Muscle layer of colon (tissue), 2 donors: ENCODE measurements at regions not wholly inside any gene's neighbourhood (a gene's known extent, or its start where the extent isn't known, plus 50 kb on each side); places are given as distances from the start of the nearest gene placed in this dataset.
"Not testable (repeated sequence)": the region's sequence is repeated elsewhere in the genome, so short reads cannot be mapped to it uniquely, and the experiment has no call there.

ENCODE experiments used
- H3K27ac ChIP-seq: one replicate; pipeline ENCODE4 v1.7.0; 2013; ENCODE audit warnings: low read depth, mild to moderate bottlenecking, low read length, moderate library complexity
- H3K27me3 ChIP-seq, 2 donors: one replicate each; pipeline ENCODE4 v1.7.0; 2013; ENCODE audit warnings: low read length in 2 of 2, mild to moderate bottlenecking in 2 of 2; ENCODE audit not compliant: insufficient read depth in 2 of 2, control insufficient read depth in 1 of 2
- H3K36me3 ChIP-seq: one replicate; pipeline ENCODE4 v1.7.0; 2013; ENCODE audit warnings: mild to moderate bottlenecking, low read length; ENCODE audit not compliant: insufficient read depth
- H3K4me1 ChIP-seq: one replicate; pipeline ENCODE4 v1.7.0; 2013; ENCODE audit warnings: mild to moderate bottlenecking, low read length; ENCODE audit not compliant: insufficient read depth
- H3K4me3 ChIP-seq, 2 donors: one replicate each; pipeline ENCODE4 v1.7.0; 2013; ENCODE audit warnings: low read length in 2 of 2, low read depth in 1 of 2, mild to moderate bottlenecking in 1 of 2, moderate library complexity in 1 of 2
- H3K9ac ChIP-seq: one replicate; pipeline ENCODE4 v1.7.0; 2013; ENCODE audit warnings: low read length
- H3K9me3 ChIP-seq: one replicate; pipeline ENCODE4 v1.7.0; 2013; ENCODE audit warnings: mild to moderate bottlenecking, low read length
- donor health status: abdominal sarcoma.
- donor health status: Adenocarcinoma of cecum.

DNA sequence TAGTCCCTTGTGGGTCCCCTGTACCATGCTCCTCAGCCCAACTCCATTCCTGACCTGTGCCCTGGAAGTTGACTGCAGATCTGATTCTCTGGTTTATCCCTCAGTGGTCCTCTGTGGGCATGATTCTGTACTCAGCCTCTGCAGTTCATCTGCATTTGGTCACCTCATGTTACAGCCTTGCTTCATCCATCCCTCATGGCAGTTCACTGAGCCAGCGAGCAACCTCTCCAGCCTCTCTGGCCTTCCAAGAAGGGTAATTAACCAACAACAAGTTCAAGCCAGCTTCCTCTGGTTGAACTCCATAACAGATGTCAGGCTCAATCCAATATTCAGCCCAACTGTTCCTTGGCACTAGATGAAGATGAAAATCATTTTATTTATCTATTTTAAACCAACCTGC lies 509.5 kb downstream of the NTRK3 start:
- Histone ChIP-seq H3K27me3 (no peaks in the 10 kb centered on the region), H3K9me3 (no peaks in the 10 kb centered on the region), H3K9ac (no peak overlapping the region), H3K27ac (no peak overlapping the region), H3K4me3 (no peak overlapping the region), H3K4me1 (peaks cover 2% of the 10 kb centered on the region), H3K36me3 (no peaks in the 10 kb centered on the region)

DNA sequence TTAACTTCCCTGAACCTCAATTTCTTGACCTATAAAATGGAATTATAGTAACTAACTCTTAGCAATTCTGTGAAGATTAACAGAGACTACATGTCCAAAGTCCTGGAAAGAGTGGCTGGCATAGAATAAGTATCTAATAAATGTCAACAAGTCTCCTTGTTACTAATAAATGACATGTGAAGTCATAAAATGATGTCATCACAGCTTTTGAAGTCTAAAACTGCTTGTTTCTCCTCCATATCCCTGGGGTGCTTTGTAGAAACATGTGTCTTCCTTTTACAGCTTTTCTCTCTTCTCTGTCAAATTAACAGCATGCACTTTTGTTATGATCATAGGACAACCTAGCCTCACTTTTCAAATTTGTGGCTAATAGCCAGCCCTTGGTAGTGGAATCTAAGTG lies 510.2 kb downstream of the NTRK3 start:
- Histone ChIP-seq H3K27me3 (no peaks in the 10 kb centered on the region), H3K4me1 (no peaks in the 10 kb centered on the region), H3K9me3 (no peaks in the 10 kb centered on the region), H3K4me3 (no peak overlapping the region), H3K9ac (no peak overlapping the region), H3K36me3 (no peaks in the 10 kb centered on the region), H3K27ac (no peak overlapping the region)

DNA sequence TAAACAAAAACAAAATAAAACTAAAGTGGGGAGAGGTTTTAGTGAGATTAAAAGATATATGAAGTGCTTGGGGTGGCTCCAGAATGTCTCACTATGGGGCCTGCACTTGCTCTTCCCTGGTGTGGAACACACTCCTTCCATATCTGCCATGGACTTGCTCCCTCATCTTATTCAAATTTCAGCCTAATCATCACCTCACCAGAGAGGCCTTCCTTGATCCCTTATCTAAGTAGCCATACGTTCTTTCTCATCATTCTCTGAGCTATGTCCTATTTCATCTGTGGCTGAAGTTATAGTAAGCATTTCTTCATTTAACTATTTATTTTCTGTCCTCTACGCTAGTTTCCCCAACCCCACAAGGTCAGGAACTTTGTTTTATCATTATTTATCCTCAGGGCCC lies 511.7 kb downstream of the NTRK3 start:
- no peaks in the 10 kb centered on the region for H3K27me3 ChIP-seq
- H3K4me1 ChIP-seq = no peaks in the 10 kb centered on the region
- H3K27ac ChIP-seq = no peak overlapping the region
- no peak overlapping the region for H3K4me3 ChIP-seq
- no peak overlapping the region for H3K9ac ChIP-seq
- H3K9me3 ChIP-seq = no peaks in the 10 kb centered on the region
- H3K36me3 ChIP-seq = no peaks in the 10 kb centered on the region

DNA sequence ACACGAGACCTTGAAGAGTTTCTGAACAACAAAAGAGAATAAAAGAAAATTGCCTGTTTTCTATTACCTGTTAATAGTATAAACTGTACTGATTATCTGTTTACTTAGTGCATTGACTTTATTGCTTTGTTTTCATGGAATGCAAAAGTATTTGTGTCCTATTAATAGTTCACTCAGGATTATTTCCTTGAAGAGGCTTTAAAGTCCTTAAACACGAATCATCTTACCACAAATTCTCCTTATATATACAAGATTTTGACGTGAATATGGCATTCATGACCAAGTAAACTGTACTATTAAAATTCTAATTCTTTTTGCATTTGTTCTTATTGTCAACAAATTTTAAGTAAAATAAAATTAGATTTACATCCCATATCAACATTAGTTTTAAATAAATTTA lies 513.0 kb downstream of the NTRK3 start:
- Histone ChIP-seq H3K36me3 (no peaks in the 10 kb centered on the region), H3K9me3 (no peaks in the 10 kb centered on the region), H3K27me3 (no peaks in the 10 kb centered on the region), H3K4me1 (no peaks in the 10 kb centered on the region), H3K9ac (no peak overlapping the region), H3K27ac (no peak overlapping the region), H3K4me3 (no peak overlapping the region)

DNA sequence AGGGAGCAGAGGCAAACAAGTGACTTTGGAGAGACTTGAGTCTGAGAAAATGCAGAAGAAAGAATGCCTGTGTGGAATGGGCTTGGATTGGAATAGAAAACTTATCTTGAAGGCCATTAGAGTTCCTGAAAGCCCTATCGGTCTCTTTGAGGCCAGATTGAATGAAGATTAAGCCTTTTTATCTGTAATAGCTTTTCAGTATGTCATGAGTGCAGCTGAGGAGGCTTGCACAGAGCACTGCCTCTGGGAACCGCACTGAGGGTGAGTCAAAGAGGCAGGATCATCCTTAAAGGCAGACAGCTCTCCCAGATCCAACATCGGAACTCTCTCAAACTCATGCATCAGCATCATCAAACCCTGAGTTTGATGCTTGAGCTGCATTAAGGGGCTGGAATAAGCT lies 515.2 kb downstream of the NTRK3 start:
- no peaks in the 10 kb centered on the region for H3K27me3 ChIP-seq
- no peaks in the 10 kb centered on the region for H3K4me1 ChIP-seq
- no peak overlapping the region for H3K27ac ChIP-seq
- no peak overlapping the region for H3K9ac ChIP-seq
- H3K9me3 ChIP-seq = no peaks in the 10 kb centered on the region
- no peak overlapping the region for H3K4me3 ChIP-seq
- no peaks in the 10 kb centered on the region for H3K36me3 ChIP-seq

DNA sequence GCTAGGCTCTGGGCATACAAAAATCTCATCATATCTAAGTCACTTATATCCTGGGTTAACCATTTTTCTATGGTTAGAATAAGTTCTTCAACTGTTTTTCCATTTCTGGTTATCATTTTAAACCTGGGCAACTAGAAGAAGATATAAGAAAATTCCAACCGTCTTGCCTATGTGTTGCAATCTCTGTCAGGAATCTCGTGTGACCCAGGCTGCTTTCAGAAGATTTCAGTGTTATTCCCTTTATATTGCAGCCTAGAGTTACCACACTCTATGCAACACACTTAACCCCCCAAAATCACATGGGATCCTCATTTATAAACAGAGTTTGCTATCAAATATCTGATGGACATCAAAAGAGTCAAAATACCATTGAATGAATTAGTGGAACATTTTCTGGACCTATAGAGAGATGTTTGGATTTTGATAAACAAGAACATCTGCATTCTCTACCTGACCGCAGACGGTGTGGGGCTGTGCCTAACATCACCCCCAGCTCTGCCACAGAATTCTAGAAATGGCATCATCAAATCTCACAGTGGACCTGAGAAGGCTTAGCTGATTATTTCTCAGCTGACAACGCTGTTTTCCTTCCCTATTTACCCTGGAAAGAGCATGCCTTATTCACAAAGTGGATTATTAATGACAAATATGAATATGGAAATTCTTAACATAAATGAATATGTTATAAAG lies 515.7 kb downstream of the NTRK3 start:
- no peaks in the 10 kb centered on the region for H3K27me3 ChIP-seq
- H3K9ac ChIP-seq = no peak overlapping the region
- H3K9me3 ChIP-seq = no peaks in the 10 kb centered on the region
- no peak overlapping the region for H3K27ac ChIP-seq
- H3K4me3 ChIP-seq = no peak overlapping the region
- no peaks in the 10 kb centered on the region for H3K4me1 ChIP-seq
- H3K36me3 ChIP-seq = no peaks in the 10 kb centered on the region

DNA sequence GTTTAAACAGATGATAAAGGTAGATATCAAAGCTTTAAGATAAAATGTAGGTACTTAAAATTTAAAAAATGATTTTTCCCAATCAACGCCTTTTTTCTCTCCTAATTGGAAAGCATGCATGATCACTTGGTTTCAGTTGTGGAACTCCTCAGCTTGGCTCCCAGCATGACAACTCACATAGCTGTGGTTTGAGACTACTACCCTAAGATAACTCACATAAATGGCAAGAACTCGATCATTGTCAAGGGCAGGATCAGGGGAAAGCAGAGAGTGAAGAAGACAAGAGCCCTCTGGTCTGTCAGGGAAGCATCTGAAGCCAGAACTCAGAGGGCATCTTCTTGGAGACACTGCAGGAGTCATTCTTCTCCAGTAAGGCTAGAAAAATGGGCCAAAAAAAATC lies 516.7 kb downstream of the NTRK3 start:
- Histone ChIP-seq H3K27ac (no peak overlapping the region), H3K36me3 (no peaks in the 10 kb centered on the region), H3K4me1 (no peaks in the 10 kb centered on the region), H3K4me3 (no peak overlapping the region), H3K9ac (no peak overlapping the region), H3K9me3 (no peaks in the 10 kb centered on the region), H3K27me3 (no peaks in the 10 kb centered on the region)

DNA sequence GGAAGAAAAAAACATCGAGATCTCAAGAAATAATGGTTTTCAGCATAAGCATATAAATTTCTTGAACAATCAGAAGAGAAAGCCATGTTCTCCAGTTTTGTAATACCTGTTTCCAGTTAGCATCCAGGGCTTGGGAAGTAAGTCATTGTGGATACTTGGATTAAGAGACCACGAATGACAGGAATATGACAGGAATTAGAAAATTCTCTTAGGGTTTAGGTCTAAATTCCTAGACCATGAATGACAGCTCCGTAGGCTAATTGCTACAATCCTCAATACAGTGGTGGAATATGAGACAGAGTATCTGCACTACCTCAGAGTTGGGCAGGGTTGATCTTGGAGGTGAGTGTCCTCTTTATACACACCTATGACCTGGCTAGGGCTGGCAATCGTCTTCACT lies 517.5 kb downstream of the NTRK3 start:
- H3K4me1 ChIP-seq = no peaks in the 10 kb centered on the region
- no peak overlapping the region for H3K27ac ChIP-seq
- no peaks in the 10 kb centered on the region for H3K9me3 ChIP-seq
- no peaks in the 10 kb centered on the region for H3K27me3 ChIP-seq
- H3K36me3 ChIP-seq = no peaks in the 10 kb centered on the region
- no peak overlapping the region for H3K9ac ChIP-seq
- no peak overlapping the region for H3K4me3 ChIP-seq

DNA sequence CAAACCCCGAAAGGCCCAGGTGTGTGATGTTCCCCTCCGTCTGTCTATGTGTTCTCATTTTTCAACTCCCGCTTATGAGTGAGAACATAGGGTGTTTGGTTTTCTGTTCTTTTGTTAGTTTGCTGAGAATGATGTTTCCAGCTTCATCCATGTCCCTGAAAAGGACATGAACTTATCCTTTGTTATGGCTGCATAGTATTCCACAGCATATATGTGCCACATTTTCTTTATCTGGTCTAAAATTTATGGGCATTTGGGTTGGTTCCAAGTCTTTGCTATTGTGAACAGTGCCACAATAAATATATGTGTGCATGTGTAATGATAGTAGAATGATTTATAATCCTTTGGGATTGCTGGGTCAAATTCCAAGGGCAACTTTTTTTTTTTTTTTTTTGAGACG lies 519.1 kb downstream of the NTRK3 start:
- H3K36me3 ChIP-seq, H3K27ac ChIP-seq, H3K4me3 ChIP-seq, H3K4me1 ChIP-seq, H3K27me3 ChIP-seq, H3K9me3 ChIP-seq, H3K9ac ChIP-seq: not testable (repeated sequence)

DNA sequence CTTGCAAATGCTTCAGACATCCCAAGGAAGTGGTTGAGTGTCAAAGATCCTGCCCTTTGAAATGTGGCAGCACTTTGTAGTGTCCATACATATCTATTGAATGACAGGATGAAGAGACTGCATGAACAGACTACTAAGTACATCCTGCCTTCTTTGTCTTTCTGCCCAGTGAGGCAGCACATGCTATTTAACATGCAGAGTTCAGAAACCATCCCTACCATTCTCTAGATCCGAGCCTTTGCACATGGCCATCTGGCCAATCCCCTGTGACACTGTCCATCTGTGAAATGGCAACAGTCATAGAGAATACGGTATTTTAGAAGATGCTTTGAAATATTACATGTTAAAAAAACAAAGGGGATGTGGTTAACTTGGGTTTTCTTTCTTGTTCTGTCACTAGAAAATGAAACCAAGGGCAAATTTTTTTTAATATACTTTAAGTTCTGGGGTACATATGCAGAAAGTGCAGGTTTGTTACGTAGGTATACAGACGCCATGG lies 519.6 kb downstream of the NTRK3 start:
- H3K27me3 ChIP-seq = no peaks in the 10 kb centered on the region
- H3K9ac ChIP-seq = no peak overlapping the region
- H3K36me3 ChIP-seq = no peaks in the 10 kb centered on the region
- H3K9me3 ChIP-seq = no peaks in the 10 kb centered on the region
- H3K27ac ChIP-seq = no peak overlapping the region
- H3K4me3 ChIP-seq = no peak overlapping the region
- no peaks in the 10 kb centered on the region for H3K4me1 ChIP-seq

DNA sequence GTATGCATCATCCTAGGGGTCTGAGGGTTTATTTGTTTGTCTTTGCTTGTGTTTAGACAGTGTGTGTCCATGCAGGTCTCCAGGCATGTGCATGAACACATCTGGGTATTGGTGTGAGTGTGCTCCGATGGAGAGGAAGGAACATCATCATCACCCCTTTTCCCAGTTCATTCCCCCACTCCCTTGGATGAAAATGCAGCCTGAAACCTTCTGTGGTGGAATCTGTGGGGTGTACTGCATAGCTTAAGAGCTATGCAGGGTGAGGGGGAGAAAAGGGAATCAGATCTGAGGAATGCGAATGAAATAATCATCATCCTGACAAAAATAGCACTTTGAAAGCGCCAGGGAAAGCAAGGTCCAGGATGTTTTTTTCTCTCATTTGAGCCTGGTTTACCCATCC lies 520.1 kb downstream of the NTRK3 start:
- Histone ChIP-seq H3K4me3 (no peak overlapping the region), H3K27me3 (no peaks in the 10 kb centered on the region), H3K4me1 (no peaks in the 10 kb centered on the region), H3K9me3 (no peaks in the 10 kb centered on the region), H3K36me3 (no peaks in the 10 kb centered on the region), H3K27ac (no peak overlapping the region), H3K9ac (no peak overlapping the region)

DNA sequence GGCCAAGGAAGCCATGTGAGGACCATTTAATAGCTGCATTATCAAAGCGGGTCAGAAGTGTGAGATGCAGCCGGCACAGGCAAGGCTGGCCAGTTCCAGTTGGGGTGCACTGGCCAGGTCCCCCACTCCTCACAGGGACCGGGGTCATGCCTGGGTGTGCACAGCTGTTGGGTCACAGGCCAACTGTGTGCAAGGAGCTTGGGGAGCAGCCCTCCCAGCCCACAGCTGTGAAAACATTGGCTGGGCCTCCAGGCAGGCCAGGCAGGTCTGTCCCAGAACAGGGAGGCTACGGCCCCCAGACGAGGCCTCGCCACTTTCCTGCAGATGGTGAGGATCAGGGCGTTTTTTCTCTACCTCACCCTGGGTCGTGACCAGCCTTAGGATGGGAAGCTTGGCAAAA lies 521.0 kb downstream of the NTRK3 start:
- no peaks in the 10 kb centered on the region for H3K27me3 ChIP-seq
- H3K9me3 ChIP-seq = no peaks in the 10 kb centered on the region
- no peaks in the 10 kb centered on the region for H3K4me1 ChIP-seq
- H3K9ac ChIP-seq = no peak overlapping the region
- H3K4me3 ChIP-seq = no peak overlapping the region
- H3K36me3 ChIP-seq = no peaks in the 10 kb centered on the region
- no peak overlapping the region for H3K27ac ChIP-seq
